HG03558 (cell line): ENCODE measurements at regions not wholly inside any gene's neighbourhood (a gene's known extent, or its start where the extent isn't known, plus 50 kb on each side); places are given as distances from the start of the nearest gene placed in this dataset.

Source experiments
- ATAC-seq: cut with Tn5 transposase; IDR thresholded peaks from one replicate; pipeline ENCODE4 v1.9.1; 2021; ENCODE audit warnings: moderate number of reproducible peaks; ENCODE audit not compliant: unreplicated experiment; ENCODE audit errors: extremely low read depth

DNA sequence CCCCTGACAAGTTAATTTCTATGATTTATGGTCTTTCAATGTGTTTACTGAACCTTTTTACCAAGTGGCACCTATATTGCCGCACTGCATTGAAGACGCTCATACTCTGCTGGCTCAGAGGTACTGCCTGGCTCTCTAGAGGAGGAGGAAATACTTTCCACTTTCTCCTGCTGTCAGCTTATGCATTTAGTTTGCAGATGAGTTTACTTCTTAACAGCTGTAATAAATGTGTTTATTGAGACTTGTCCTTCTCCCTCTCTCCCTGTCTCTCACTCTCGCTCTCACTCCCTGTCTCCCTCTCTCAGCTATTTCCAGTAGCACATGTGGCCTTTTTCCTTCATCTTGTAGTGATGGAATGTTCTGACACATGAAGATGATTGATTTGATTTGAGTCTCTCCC is 60.3 kb upstream of the SPATA13 start:
- ATAC-seq, result no peak

DNA sequence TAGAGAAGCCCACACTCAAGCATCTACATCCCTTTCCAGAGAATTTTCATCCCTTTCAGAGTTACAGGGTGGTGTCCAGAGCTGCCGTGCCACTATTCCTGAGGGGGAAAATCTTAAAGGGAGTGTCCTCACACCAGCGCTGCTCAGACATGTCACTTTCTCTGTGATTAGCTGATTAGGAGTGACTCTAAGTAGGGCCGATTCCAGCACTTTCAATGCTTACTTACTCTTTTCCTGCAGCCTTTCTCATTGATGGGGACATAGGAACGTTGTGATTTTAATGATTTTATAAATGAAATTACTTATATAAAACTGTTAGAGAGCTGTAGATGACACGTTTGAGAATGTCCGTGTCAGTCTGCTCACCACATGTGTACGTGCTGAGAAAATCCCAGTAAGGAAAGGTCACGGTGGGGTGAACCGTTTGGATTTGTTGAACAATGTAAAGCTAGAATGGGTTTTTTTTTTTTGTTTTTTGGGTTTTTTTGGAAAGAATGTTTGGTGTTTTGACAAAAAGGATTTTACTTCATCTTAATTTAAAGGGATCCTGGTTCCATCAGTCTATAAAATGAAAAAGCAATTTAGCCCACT is 56.6 kb upstream of the SPATA13 start:
- ATAC-seq, result no peak

DNA sequence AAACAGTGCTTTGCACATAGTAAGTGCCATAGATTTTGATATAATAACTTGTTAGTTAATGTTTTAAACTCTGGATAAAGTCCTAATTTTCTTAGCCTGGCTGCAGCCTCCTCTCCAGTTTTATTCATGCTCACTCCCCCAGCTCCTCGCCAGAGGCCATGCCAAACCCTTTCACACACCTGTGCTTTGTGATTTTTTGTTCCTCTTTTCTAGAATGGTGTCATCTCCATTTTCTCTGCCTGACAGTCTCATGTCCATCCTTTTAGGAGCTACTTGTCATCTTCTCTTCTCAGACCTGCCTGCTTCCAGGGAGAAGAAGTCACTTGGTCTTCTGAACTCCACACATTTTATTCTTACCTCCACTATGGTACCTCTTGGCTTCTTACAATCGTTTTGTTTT is 55.8 kb upstream of the SPATA13 start:
- ATAC-seq, result no peak

DNA sequence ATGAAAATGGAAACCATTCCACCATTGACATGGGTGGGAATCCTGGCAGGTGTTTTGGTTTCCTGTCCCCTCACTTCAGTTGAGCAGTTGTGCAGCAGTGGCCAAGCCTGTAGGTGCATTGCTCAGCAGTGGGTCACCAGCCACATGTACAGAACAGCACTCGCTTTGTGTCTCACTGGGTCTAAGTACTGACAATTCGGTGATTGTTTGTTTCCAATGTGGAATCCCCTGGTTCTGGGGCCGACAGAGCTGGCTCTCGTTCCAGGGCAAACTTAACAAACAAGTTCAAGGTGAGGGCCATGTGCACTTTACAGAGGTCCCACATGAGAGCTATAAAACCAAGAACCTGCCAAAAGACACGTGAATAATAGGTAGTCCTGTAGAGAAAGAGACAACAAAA is 54.1 kb upstream of the SPATA13 start:
- ATAC-seq, result no peak

DNA sequence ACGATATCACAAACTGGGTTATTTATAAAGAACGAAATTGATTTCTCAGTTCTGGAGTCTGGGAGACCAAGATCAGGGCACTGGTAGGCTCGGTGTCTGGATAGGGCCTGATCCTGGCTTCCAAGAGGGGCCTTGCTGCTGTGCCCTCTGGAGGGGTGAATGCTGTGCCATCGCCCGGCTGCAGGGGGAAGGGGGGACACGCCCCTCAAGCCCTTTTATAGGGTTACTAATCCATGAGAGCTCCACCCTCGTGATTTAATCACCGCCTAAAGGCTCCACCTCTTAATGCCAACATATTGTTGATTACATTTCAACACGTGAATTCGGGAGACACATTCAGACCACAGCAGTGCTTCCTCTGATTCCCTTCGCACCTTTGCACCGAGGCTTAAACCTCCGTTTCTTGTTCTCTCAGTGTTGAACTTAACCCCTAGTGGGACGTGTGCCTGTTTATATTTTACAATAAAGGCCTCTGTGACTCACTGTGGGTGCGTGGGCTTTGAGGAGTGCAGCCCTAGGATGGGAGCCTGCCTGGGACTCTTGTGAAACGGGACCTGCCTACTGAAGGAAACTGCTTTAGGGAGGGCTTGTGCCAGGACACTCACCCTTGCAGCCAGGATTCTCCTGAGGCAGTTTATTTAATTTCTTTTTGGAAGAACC is 52.4 kb upstream of the SPATA13 start:
- no peak for ATAC-seq

DNA sequence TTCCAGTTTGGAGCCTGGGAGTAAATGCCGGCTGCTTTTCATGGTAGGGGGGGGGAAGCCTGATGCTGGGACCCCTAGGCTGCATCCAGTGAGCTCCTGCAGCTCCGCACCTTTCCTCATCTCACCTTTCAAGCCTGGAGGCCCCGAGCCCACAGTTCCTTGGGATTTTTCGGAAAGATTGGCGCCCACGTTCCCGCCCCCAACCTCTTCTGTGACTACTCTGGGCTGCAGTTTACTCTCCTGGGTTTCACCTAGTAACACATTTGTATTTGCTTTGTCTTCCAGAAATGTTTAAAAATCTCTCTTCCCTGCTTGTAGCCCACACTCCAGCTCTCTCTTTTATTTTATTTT is 51.9 kb upstream of the SPATA13 start:
- ATAC-seq, result no peak

DNA sequence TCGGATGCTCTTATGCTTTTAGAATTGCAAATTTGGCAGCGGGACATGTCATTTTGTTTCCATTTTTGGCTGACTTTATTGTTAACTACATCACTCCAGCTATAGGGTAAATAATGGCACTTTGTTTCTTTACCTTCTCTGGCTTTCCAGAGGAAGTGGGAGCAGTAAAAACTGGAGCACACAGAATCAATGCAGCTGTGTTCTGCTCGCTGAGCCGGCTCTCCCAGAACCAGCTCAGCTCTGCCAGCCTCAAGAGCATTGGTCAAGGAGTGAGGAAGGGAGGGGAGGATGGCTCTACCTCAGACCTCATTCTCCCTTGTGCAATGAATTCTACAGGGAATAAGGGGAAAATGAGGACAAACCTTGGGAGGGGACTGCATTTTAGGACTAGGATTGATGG is 50.5 kb upstream of the SPATA13 start:
- ATAC-seq, result no peak
